GM12878 (cell line): ENCODE measurements at regions not wholly inside any gene's neighbourhood (a gene's known extent, or its start where the extent isn't known, plus 50 kb on each side); places are given as distances from the start of the nearest gene placed in this dataset.

ENCODE experiments used
- CTCF ChIP-seq, 3 experiments: IDR thresholded peaks in 2 of 3; conservative IDR thresholded peaks in 1 of 3; 2 replicates each; pipeline ENCODE4 v1.5.1; 2011; ENCODE audit warnings: low read depth in 3 of 3, low read length in 3 of 3, mild to moderate bottlenecking in 3 of 3, control low read depth in 2 of 3, moderate library complexity in 2 of 3, inconsistent platforms in 1 of 3, mixed read lengths in 1 of 3; ENCODE audit not compliant: control insufficient read depth in 2 of 3, insufficient read depth in 1 of 3; ENCODE audit errors: extremely low read depth in 1 of 3
- ETV6 ChIP-seq, 2 experiments: fragments of 450-650 bp in 1 of 2; IDR thresholded peaks in 1 of 2; conservative IDR thresholded peaks in 1 of 2; 2 replicates each; pipeline ENCODE4 v1.6.1; 2014; ENCODE audit warnings: antibody characterized with exemption in 1 of 2, borderline replicate concordance in 1 of 2, low read depth in 1 of 2, mild to moderate bottlenecking in 1 of 2, moderate library complexity in 1 of 2
- MAX ChIP-seq: IDR thresholded peaks from 2 replicates; pipeline ENCODE4 v1.6.1; 2012; ENCODE audit warnings: low read depth, low read length, improper control_type of control experiment
- NFIC ChIP-seq: IDR thresholded peaks from 2 replicates; pipeline ENCODE4 v1.6.1; 2012; ENCODE audit warnings: low read depth, mild to moderate bottlenecking, inconsistent platforms, low read length, moderate library complexity
- PAX8 ChIP-seq: fragments of 450-650 bp; IDR thresholded peaks from 2 replicates; pipeline ENCODE4 v1.6.1; 2017; ENCODE audit warnings: mild to moderate bottlenecking, moderate library complexity
- POLR2AphosphoS5 ChIP-seq: IDR thresholded peaks from 2 replicates; pipeline ENCODE4 v1.6.1; 2011; ENCODE audit warnings: mild to moderate bottlenecking, low read length, inconsistent platforms

- TF ChIP-seq PAX8, result no peak
- TF ChIP-seq NFIC, result no peak
- no peak for TF ChIP-seq CTCF (IDR thresholded peaks at IDR 0.05 in 2 of 3, conservative IDR thresholded peaks at IDR 0.05 in 1 of 3; ENCODE audit: control insufficient read depth in 2 of 3, extremely low read depth in 1 of 3, insufficient read depth in 1 of 3, low read depth in 3 of 3, low read length in 3 of 3)
- TF ChIP-seq MAX, result no peak
- no peak for TF ChIP-seq POLR2AphosphoS5
- no peak for TF ChIP-seq ETV6 (conservative IDR thresholded peaks at IDR 0.05 in 1 of 2, IDR thresholded peaks at IDR 0.05 in 1 of 2; ENCODE audit: borderline replicate concordance in 1 of 2, low read depth in 1 of 2)
Observed at GRCh38 chr2:45093181-45093580, 83.9 kb upstream of the SIX2 start.
